Cerebellar nuclear complex (tissue), 1 donor: ENCODE measurements at regions not wholly inside any gene's neighbourhood (a gene's known extent, or its start where the extent isn't known, plus 50 kb on each side); places are given as distances from the start of the nearest gene placed in this dataset.
"Not testable (repeated sequence)": the region's sequence is repeated elsewhere in the genome, so short reads cannot be mapped to it uniquely, and the experiment has no call there.

Experiments used
- DNase-seq, 2 experiments: peaks; one replicate each; lab custom pipeline; 2025; lab: John Stamatoyannopoulos, UW

GRCh38 chr4:175033162-175033561 is 115.0 kb downstream of the ADAM29 start:
- DNase-seq: no peak

GRCh38 chr4:175034007-175034406 is 115.8 kb downstream of the ADAM29 start:
- no peak for DNase-seq

- DNase-seq: no peak
These were observed 117.0 kb downstream of the ADAM29 start for GRCh38 chr4:175034986-175035705.

GRCh38 chr4:175035905-175036304 is 117.7 kb downstream of the ADAM29 start:
- no peak for DNase-seq

GRCh38 chr4:175048111-175048784 is 130.1 kb downstream of the ADAM29 start:
- DNase-seq: no peak

- DNase-seq: no peak
These were observed 130.7 kb downstream of the ADAM29 start for GRCh38 chr4:175048906-175049305.

- no peak for DNase-seq
These were observed 133.8 kb downstream of the ADAM29 start for GRCh38 chr4:175051974-175052373.

- no peak for DNase-seq
These were observed 136.8 kb downstream of the ADAM29 start for GRCh38 chr4:175054980-175055379.

GRCh38 chr4:175062183-175062592 is 144.0 kb downstream of the ADAM29 start:
- no peak for DNase-seq

- DNase-seq: no peak
These were observed 147.1 kb downstream of the ADAM29 start for GRCh38 chr4:175065228-175065627.

GRCh38 chr4:175066923-175067627 is 148.9 kb downstream of the ADAM29 start:
- no peak for DNase-seq

- DNase-seq: no peak
These were observed 150.1 kb downstream of the ADAM29 start for GRCh38 chr4:175068266-175068665.

- DNase-seq: no peak
These were observed 152.3 kb downstream of the ADAM29 start for GRCh38 chr4:175070444-175070843.

- DNase-seq: no peak
These were observed 153.0 kb downstream of the ADAM29 start for GRCh38 chr4:175071123-175071522.

GRCh38 chr4:175087145-175087544 is 169.0 kb downstream of the ADAM29 start:
- no peak for DNase-seq

GRCh38 chr4:175090116-175090515 is 172.0 kb downstream of the ADAM29 start:
- DNase-seq: no peak

GRCh38 chr4:175091649-175092048 is 173.5 kb downstream of the ADAM29 start:
- DNase-seq: no peak

GRCh38 chr4:175092114-175092513 is 174.0 kb downstream of the ADAM29 start:
- no peak for DNase-seq

GRCh38 chr4:175093055-175093454 is 174.9 kb downstream of the ADAM29 start:
- DNase-seq: not testable (repeated sequence)

GRCh38 chr4:175103403-175103802 is 185.2 kb downstream of the ADAM29 start:
- no peak for DNase-seq

GRCh38 chr4:175106301-175106700 is 188.1 kb downstream of the ADAM29 start:
- no peak for DNase-seq

- no peak for DNase-seq
These were observed 191.8 kb downstream of the ADAM29 start for GRCh38 chr4:175109933-175110332.
